Gastrocnemius medialis (tissue), 4 donors: ENCODE measurements at regions not wholly inside any gene's neighbourhood (a gene's known extent, or its start where the extent isn't known, plus 50 kb on each side); places are given as distances from the start of the nearest gene placed in this dataset.

Experiments
- POLR2A ChIP-seq, 2 donors: fragments of 450-650 bp; IDR thresholded peaks; one replicate each; pipeline ENCODE4 v1.6.1; 2017; ENCODE audit warnings: antibody characterized with exemption in 2 of 2, mild to moderate bottlenecking in 2 of 2, moderate library complexity in 2 of 2
- TF ChIP-seq, protein P1 (sequence below), 5 experiments: fragments of 450-650 bp in 3 of 5; fragments of 200-600 bp in 2 of 5; sonication (generic) in 2 of 5; IDR thresholded peaks in 4 of 5; conservative IDR thresholded peaks in 1 of 5; 1 replicate in 4 of 5; 2 replicates in 1 of 5; pipeline ENCODE4 v1.5.1; 2016 to 2019; ENCODE audit warnings: antibody characterized with exemption in 5 of 5, mild to moderate bottlenecking in 3 of 5, moderate library complexity in 3 of 5

DNA sequence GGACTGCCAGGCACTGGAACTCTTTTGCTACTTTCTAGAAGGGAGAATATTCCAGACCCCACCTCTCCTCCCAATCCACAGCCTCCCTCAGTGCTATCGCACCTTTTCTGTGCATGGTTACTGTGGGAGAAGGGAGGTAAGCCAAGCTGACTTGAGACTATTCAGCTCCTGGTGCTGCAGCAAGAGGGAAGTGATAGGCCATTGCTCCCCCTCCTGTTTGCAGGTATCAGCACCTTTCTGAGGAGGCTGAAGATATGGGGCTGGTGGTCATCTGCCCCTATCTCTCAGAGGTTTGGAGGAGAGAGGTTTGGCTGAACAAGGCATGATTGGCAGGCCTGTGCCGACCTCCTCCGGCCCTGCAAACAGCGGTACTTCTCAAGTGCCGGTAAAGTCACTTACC lies 103.3 kb upstream of the GATB start:
- TF ChIP-seq, protein P1, sequence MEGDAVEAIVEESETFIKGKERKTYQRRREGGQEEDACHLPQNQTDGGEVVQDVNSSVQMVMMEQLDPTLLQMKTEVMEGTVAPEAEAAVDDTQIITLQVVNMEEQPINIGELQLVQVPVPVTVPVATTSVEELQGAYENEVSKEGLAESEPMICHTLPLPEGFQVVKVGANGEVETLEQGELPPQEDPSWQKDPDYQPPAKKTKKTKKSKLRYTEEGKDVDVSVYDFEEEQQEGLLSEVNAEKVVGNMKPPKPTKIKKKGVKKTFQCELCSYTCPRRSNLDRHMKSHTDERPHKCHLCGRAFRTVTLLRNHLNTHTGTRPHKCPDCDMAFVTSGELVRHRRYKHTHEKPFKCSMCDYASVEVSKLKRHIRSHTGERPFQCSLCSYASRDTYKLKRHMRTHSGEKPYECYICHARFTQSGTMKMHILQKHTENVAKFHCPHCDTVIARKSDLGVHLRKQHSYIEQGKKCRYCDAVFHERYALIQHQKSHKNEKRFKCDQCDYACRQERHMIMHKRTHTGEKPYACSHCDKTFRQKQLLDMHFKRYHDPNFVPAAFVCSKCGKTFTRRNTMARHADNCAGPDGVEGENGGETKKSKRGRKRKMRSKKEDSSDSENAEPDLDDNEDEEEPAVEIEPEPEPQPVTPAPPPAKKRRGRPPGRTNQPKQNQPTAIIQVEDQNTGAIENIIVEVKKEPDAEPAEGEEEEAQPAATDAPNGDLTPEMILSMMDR (IDR thresholded peaks at IDR 0.05 in 4 of 5, conservative IDR thresholded peaks at IDR 0.05 in 1 of 5) = no peak
- no peak for TF ChIP-seq POLR2A (IDR thresholded peaks at IDR 0.05)
